ENCODE measurements at regions not wholly inside any gene's neighbourhood (a gene's known extent, or its start where the extent isn't known, plus 50 kb on each side); places are given as distances from the start of the nearest gene placed in this dataset.
"Not testable (repeated sequence)": the region's sequence is repeated elsewhere in the genome, so short reads cannot be mapped to it uniquely, and the experiment has no call there.

DNA sequence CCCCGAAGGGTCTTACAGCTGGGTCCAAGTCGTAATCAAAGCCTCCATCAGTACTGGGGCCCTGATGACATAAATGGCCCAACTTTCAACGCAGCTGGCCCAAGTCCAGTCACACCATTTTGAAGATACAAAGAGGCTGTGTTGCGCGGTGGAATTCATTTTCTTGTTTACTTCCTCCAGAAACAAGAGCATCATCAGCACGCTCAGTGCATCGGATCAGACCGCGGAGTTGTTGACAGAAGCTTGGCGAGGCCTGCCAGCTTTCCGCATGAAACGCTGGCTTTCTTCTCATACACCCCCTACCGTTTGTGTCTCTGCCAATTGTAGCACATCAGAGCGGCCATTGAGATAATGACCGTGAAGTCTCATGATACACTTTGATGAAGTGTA, 101.7 kb upstream of the SPATA31D4 start:
- no peaks in the 10 kb centered on the region for H3K27me3 ChIP-seq
- H3K27ac ChIP-seq: peak overlapping the region; percentile 11
- H3K4me1 ChIP-seq: no peaks in the 10 kb centered on the region
- ATAC-seq: peak; percentile 60
- no peaks in the 10 kb centered on the region for H3K9me3 ChIP-seq
- TF ChIP-seq, protein P1, sequence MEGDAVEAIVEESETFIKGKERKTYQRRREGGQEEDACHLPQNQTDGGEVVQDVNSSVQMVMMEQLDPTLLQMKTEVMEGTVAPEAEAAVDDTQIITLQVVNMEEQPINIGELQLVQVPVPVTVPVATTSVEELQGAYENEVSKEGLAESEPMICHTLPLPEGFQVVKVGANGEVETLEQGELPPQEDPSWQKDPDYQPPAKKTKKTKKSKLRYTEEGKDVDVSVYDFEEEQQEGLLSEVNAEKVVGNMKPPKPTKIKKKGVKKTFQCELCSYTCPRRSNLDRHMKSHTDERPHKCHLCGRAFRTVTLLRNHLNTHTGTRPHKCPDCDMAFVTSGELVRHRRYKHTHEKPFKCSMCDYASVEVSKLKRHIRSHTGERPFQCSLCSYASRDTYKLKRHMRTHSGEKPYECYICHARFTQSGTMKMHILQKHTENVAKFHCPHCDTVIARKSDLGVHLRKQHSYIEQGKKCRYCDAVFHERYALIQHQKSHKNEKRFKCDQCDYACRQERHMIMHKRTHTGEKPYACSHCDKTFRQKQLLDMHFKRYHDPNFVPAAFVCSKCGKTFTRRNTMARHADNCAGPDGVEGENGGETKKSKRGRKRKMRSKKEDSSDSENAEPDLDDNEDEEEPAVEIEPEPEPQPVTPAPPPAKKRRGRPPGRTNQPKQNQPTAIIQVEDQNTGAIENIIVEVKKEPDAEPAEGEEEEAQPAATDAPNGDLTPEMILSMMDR (IDR thresholded peaks at IDR 0.05): no peak
- peak; percentile 68 for DNase-seq
- intact Hi-C loops (cut with DNase I): no loop called here
- H3K4me3 ChIP-seq: no peak overlapping the region
- H3K36me3 ChIP-seq: no peaks in the 10 kb centered on the region

DNA sequence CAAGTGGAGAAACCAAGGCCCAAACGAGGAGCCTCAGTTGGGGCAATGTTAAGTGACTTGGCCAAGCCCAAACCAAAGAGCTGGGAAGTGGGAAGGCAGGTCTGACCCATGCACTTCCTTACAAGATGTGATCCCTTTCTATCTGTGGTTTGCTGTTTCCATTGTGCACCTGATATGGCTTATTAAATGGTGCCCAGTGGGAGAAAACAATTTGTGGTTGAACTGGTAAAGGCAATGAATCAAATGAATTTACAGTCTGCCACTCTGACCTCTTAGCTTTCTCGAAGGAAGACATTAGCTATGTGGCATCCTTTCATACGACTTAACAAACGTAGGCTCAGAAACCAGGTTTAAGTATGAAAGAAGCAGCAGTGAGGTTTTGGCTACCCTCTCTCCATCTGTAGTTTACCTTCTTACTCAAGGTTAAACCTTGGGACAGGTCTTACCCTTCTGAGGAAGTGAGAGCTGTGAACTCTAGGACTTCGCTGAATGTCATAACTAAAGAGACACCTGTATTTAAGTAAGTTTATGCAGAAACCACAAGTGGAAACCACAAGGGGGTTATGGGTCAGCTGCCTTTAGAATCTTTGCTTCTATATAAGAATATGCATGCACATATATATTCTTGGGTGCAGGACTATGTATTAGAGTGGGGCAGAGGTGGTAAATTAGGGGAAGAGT, 100.5 kb upstream of the SPATA31D4 start:
- no peaks in the 10 kb centered on the region for H3K36me3 ChIP-seq
- no peak for ATAC-seq
- intact Hi-C loops (cut with DNase I): no loop called here
- no peak overlapping the region for H3K4me3 ChIP-seq
- no peak for DNase-seq
- no peaks in the 10 kb centered on the region for H3K4me1 ChIP-seq
- TF ChIP-seq, protein P1 (IDR thresholded peaks at IDR 0.05): no peak
- no peaks in the 10 kb centered on the region for H3K27me3 ChIP-seq
- no peaks in the 10 kb centered on the region for H3K9me3 ChIP-seq
- H3K27ac ChIP-seq: no peak overlapping the region

DNA sequence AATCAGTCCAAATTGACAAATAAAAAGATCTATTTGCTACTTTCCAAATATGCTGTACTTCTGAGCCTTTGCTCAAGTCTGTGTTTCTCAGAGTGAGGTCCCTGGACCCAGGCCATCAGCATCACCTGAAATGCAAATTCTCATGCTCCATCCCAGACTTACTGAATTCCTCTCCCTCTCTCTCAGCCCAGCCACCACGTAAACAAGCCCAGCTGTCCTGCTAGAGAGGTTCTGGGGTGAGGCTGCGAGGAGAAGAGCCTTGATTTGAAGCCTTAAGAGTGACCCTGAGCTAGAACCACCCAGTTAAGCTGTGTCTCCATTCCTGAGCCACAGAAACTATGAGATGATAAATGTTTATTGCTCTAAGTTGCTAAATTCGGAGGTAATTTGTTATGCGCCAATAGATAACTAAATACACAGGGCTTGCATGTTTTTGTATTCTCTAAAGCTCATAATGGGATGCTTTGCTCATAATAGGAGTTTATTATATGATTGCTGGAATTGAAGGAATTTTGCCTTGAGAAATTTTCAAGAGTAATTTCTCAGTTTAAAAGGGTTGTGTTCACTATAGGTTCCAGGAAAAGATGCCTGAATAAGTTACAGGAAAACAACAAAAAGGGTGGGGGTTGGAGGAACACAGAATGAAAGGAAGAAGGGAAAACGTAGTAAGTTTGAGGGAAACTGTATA, 98.9 kb upstream of the SPATA31D4 start:
- DNase-seq (no peak), ATAC-seq (no peak)
- intact Hi-C loops (cut with DNase I): no loop called here
- no peak overlapping the region for H3K27ac ChIP-seq
- H3K9me3 ChIP-seq: no peaks in the 10 kb centered on the region
- H3K27me3 ChIP-seq: no peaks in the 10 kb centered on the region
- no peaks in the 10 kb centered on the region for H3K4me1 ChIP-seq
- TF ChIP-seq, protein P1 (IDR thresholded peaks at IDR 0.05): no peak
- H3K36me3 ChIP-seq: no peaks in the 10 kb centered on the region
- H3K4me3 ChIP-seq: no peak overlapping the region

DNA sequence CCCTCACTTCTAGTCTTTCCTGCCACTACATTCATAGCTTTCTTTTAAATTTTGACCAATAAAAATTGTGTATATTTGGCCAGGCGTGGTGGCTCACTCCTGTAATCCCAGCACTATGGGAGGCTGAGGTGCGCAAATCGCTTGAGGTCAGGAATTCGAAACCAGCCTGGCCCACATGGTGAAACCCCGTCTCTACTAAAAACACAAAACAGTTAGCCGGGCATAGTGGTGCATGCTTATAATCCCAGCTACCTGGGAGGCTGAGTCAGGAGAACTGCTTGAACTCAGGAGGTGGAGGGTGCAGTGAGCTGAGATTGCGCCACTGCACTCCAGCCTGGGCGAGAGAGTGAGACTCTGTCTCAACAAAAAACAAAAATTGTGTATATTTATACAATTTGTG, 97.8 kb upstream of the SPATA31D4 start:
- H3K27me3 ChIP-seq; H3K36me3 ChIP-seq; DNase-seq; H3K27ac ChIP-seq; H3K4me1 ChIP-seq; intact Hi-C loops (cut with DNase I); ATAC-seq; H3K9me3 ChIP-seq; H3K4me3 ChIP-seq: not testable (repeated sequence)

DNA sequence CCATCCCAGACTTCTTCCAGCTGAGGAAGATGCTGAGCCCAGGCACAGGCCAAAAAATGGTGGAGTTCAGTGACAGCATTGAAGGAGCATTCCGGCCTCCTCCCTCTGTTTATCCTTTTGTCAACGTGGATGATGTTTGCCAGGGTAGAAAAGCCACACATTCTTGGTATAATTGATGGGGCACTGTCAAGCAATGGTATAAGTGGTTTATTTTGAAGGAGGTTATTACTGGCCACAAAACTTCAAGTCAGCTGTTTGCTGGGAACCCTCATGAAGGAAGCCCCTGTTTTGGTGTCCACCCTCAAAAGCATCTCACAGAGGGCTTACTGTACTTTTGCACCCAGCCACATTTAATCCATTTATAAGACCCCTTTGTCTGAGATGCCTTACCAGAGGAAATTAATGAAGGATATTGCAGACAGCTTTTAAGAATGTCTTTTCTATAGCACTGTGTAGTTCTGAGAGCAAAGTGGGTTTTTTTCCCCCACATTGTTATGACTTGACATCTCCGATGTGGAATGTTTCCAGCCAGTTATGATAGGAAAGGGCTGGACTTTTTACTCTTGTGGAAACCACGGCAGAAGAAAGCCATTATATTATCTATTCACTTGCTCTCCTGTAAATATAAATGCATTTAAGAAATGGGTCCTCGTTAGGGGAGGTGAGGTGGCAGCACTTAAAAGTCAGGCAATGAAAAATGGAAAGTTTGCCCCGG, 95.5 kb upstream of the SPATA31D4 start:
- intact Hi-C loops (cut with DNase I): no loop called here
- TF ChIP-seq, protein P1 (IDR thresholded peaks at IDR 0.05): no peak
- Histone ChIP-seq H3K4me1 (no peaks in the 10 kb centered on the region), H3K27me3 (no peaks in the 10 kb centered on the region), H3K4me3 (no peak overlapping the region), H3K36me3 (no peaks in the 10 kb centered on the region), H3K9me3 (no peaks in the 10 kb centered on the region), H3K27ac (no peak overlapping the region)
- DNase-seq: no peak
- no peak for ATAC-seq
